GM21825 (cell line): ENCODE measurements at regions not wholly inside any gene's neighbourhood (a gene's known extent, or its start where the extent isn't known, plus 50 kb on each side); places are given as distances from the start of the nearest gene placed in this dataset.

Experiments
- ATAC-seq: cut with Tn5 transposase; IDR thresholded peaks from one replicate; pipeline ENCODE4 v1.9.1; 2021; ENCODE audit warnings: mild to moderate bottlenecking, moderate library complexity; ENCODE audit not compliant: unreplicated experiment

- no peak for ATAC-seq
Observed at GRCh38 chr2:160940271-160940670, 220.0 kb upstream of the TANK start.

DNA sequence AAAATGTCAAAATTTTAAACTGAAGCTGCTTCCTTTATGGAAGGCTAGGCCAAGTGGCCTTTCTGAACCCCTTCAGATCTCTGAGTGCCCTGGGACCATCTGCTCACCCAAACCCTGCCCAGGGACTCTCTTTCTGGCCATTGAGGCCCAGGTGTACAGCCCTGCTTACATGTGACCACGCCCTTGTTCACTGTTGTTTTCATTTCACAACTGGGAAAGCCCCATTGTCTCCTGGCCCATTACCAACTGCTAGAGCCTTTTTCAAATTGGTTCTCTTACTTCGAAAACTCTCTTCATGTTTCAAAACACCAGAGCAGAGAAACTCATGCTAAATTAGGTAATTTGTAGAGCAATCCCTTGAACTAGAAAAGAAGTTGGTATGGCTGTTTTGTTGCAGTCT lies 219.5 kb upstream of the TANK start:
- no peak for ATAC-seq

GRCh38 chr2:160941290-160941846 lies 218.9 kb upstream of the TANK start:
- ATAC-seq, result no peak

- ATAC-seq, result no peak
Observed at GRCh38 chr2:160942476-160943142, 217.6 kb upstream of the TANK start.

- ATAC-seq, result no peak
Observed at GRCh38 chr2:160943414-160943813, 216.8 kb upstream of the TANK start.

- no peak for ATAC-seq
Observed at GRCh38 chr2:160952464-160953254, 207.6 kb upstream of the TANK start.

DNA sequence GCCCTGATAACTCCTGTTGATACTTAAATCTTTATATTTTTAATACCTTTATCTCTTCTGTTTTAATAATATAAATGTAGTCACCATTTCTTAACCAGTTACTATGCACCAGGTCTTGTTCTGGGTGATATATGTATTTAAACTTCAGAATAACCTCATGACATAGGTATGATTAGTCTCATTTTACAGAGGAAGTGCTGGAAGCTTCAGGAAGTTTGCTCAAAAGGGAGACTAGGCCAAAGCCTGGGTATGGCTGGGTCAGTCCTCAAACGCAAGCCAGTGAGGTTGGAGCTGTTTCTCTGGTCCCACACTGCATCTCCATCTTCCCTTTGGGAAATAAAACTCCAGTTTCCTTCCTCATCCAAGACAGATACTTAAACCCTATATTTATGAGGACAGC lies 204.7 kb upstream of the TANK start:
- no peak for ATAC-seq

DNA sequence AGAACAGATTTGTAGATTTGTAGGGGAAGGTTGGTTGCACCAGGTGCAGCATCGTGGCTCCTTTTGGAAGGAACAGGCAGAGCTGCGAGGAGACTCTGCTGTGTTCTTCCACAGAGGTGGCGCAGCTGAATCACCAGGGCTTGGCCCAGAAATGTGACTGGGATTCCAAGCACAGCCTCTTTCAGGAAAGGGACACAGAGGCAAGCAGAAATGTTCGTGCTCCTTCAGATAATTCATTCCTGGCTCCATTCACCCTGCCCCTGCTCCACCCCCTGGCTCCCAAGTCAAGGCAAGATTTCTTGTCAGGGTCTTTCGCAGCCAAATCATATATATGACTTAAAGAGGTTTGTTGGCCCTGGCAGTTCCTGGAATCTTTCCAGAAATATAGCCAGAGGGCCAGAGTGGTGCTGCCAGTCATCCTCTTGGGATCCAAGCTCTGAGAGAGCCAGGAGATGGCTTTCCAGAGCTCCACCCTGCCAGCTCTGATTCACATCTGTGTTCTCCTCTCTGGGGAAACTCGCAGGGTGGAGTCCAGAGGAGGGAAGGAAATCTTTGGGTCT lies 203.9 kb upstream of the TANK start:
- no peak for ATAC-seq

GRCh38 chr2:160963957-160964356 lies 196.3 kb upstream of the TANK start:
- ATAC-seq, result no peak

- no peak for ATAC-seq
Observed at GRCh38 chr2:160967523-160967922, 192.7 kb upstream of the TANK start.

DNA sequence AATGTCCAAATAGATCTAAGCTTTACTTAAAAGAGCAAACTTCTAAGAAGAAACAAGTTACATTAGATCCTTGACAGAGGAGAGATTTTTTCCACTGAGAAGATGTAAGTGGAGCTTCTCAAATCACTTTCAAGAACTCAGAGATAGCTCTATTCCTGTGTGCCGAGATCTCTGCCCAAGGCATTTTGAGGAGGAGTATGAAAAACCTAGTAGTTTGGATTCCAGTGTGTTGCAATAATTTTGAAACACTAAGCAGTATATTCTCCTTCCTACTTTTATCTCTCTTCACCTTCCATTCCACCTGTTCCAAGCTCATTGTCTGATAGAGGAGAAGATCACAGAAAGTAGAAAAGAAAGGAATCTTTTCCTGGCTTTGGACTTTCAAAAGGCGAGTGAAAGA lies 192.0 kb upstream of the TANK start:
- ATAC-seq, result no peak

DNA sequence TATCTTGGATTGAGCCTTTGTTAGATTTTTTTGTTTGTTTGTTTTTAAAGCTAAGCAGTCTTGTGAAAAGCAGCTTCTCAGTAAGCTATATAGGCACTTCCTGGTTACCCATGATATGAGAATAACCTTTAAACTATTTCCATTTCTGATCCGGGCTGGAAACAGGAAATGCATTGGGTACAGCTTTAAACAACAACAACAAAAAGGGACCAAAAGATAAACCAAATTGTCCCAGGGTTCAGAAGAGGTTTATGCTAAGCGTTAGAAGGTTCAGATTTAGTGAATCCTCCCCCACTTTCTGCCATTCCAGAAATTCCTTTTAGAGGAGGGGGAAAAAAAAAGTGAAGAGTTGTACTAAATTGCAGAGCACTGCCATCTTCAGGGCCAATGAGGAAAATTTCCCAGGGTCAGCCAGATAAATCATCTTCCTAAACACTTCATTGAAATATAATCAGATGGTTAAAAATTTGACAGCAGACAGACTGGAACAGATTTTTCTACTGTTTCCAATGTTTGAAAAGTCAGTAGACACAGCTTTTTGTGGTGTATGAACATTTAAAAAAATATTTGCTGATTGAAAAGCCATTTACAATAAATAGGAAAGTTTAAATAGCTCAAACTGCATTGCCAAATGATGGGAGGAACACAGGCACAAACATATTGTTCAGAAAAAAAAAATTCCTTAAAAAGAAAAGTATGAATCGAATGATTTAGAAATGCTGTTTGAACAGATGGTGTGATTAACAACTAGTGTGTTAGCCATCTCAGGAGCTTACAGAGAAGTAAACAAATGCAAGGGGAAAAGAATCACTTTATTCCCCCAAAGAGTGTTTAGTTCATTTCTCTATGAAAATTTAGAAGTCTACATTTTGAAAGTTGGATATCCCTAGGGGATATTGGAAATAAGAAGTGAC lies 189.9 kb upstream of the TANK start:
- ATAC-seq, result no peak

DNA sequence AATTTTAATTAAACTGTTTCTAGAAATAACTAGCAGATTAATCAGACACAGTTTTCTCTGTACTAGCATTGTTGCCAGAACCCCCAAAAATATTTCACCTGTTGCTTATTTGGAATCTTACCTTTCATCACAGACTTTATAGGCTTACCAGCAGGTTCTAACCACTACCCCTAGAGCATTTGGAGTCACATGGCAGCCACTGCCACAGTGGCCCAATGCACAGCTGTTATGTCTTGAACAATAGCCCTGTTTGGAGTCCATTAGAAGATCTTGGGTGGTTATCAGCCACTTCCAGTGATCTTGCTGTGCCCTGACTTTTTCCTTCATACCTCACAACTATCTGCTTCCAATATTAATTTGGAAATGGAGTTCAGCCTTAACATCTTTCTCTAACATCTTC lies 186.2 kb upstream of the TANK start:
- ATAC-seq, result no peak

DNA sequence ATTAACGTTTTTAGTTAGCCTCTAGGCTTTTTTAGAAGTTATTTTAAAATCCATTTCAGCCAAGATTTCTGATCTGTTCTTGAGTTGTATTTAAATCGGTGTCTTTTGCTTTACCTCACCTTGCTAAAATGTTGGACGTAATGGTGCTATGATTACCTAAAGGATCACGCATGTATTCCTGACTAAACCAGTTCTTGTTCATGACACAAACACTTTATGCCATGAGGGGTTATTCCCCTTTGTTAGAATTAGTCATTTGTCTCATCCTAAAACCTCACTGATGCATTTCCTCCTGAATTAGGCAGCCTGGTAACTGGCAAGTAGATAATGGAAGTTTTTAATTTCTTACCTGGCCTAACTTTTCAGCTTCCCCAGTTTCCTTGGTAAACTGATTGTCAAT lies 185.4 kb upstream of the TANK start:
- ATAC-seq, result no peak

- no peak for ATAC-seq
Observed at GRCh38 chr2:160976797-160977196, 183.4 kb upstream of the TANK start.

DNA sequence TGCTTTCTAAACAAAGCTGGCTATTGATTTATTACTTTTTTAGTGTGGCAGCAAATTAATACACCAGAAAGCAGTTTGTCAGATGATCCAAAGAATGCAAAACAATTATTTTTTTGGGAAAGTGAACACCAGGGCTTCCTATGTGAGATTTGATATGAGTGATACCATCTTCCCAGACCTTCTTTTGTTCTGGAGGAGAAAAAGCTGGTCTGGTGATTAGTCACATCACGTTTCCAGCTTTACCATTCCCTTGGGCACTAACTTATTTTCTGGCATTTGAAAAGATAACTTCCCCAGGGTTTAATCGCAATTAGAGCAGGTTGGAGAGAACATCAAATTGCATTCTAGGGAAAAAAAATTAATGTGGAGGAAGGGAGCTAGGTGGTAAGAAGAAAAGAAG lies 182.9 kb upstream of the TANK start:
- no peak for ATAC-seq

- ATAC-seq, result no peak
Observed at GRCh38 chr2:160977854-160978253, 182.4 kb upstream of the TANK start.

- no peak for ATAC-seq
Observed at GRCh38 chr2:160984426-160985077, 175.7 kb upstream of the TANK start.

DNA sequence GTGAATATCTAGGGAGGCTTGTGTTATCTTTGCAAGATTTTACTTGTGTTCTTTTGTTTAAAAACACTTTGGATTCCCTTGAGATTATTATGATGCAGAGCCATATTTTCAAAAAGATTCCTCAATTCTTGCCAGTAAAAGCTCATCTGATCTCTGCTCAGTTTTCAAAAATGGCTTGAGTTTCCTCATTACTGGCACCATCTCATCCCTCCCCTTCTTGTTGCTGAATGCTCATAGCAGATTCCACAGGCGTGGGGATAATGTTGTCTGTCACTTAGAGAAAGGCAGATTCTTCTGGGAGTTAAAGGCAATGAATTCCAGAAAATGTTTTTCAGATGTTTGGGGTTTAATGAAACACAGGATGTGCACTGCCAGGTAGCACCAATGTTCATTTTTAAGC lies 170.4 kb upstream of the TANK start:
- no peak for ATAC-seq

- no peak for ATAC-seq
Observed at GRCh38 chr2:160993654-160994061, 166.6 kb upstream of the TANK start.
